Activated naive CD8-positive, alpha-beta T cell treated with anti-CD3 and anti-CD28 coated beads, Interleukin-2, amount 50 U/mL, for 24 hours (primary cell): ENCODE measurements at regions not wholly inside any gene's neighbourhood (a gene's known extent, or its start where the extent isn't known, plus 50 kb on each side); places are given as distances from the start of the nearest gene placed in this dataset.
"Not testable (repeated sequence)": the region's sequence is repeated elsewhere in the genome, so short reads cannot be mapped to it uniquely, and the experiment has no call there.

Source experiments
- ATAC-seq: fragments of 150-1000 bp; cut with Tn5 transposase; one replicate; pipeline ENCODE4 v1.10.0; 2021
- DNase-seq: peaks from one replicate; pipeline ENCODE4 v3.0.0; 2021
- H3K27ac Mint-ChIP-seq: one replicate; pipeline ENCODE4 v1.8.0; 2021; ENCODE audit warnings: mild to moderate bottlenecking, mixed read lengths
- H3K27me3 Mint-ChIP-seq: one replicate; pipeline ENCODE4 v1.8.0; 2021; ENCODE audit warnings: mixed read lengths
- H3K36me3 Mint-ChIP-seq: one replicate; pipeline ENCODE4 v1.8.0; 2021; ENCODE audit warnings: low read depth, mixed read lengths
- H3K4me1 Mint-ChIP-seq: one replicate; pipeline ENCODE4 v1.8.0; 2021; ENCODE audit warnings: mixed read lengths
- H3K4me3 Mint-ChIP-seq: one replicate; pipeline ENCODE4 v1.8.0; 2021; ENCODE audit warnings: mild to moderate bottlenecking, moderate library complexity, mixed read lengths
- H3K9me3 Mint-ChIP-seq: one replicate; pipeline ENCODE4 v1.8.0; 2021; ENCODE audit warnings: mixed read lengths

DNA sequence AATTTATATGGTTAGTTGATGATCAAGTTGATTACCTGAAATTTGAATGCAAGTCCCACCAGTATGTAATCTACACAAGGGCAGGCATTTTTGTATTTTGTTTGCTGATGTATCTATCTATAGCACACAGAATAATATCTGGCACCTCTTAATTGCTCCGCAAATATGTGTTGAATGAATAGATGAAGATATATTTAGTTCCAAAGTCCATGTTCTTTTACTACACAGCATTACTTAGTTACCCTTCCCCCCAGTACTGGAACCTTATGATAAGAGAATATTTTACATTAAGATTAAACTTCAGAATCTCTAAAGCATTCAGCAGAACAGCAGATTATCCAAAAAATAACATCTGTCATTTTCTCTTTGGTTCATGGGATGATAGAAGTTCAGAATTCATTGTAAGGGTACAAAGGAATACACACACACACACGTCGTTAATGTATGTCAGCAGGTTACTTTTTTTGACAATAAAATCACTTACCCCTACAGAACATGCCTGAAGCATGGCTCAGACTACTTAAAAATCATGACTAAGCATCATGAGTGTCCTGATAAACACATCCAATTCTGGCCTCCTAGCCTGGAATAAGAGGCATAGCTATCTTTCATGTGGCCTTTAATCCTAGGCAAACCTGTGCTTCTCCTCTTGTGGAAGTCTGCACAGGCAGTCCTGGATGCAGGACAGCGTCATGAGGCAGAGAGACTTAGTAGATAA is 148.9 kb upstream of the TBC1D5 start:
- H3K27ac Mint-ChIP-seq: no peak overlapping the region
- DNase-seq (no peak), ATAC-seq (no peak)
- H3K36me3 Mint-ChIP-seq: no peaks in the 10 kb centered on the region
- no peaks in the 10 kb centered on the region for H3K4me1 Mint-ChIP-seq
- H3K9me3 Mint-ChIP-seq: no peaks in the 10 kb centered on the region
- H3K4me3 Mint-ChIP-seq: no peak overlapping the region
- H3K27me3 Mint-ChIP-seq: peaks cover 4% of the 10 kb centered on the region

DNA sequence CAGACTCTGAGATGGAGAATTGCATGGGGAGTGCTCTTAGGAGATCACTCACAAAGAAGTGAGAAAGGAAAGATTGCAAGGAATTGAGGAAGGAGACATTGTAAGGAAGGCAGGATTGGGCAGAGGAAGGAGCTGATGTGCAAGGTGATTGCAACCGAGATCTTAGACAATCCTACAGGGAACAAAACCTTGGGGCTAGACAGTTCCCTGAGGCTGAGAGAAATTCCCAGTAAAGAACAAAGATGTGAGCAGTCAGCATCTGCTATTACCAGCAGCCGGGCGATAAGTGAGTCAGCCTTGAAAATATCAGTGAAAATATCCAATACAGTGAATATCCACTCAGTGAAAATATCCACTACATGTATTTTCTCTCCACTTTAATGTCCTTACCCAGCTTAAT is 143.6 kb upstream of the TBC1D5 start:
- Mint-ChIP-seq H3K27ac (no peak overlapping the region), H3K4me1 (no peaks in the 10 kb centered on the region), H3K4me3 (no peak overlapping the region), H3K9me3 (no peaks in the 10 kb centered on the region), H3K36me3 (no peaks in the 10 kb centered on the region), H3K27me3 (peaks cover 4% of the 10 kb centered on the region)
- ATAC-seq (no peak), DNase-seq (no peak)

DNA sequence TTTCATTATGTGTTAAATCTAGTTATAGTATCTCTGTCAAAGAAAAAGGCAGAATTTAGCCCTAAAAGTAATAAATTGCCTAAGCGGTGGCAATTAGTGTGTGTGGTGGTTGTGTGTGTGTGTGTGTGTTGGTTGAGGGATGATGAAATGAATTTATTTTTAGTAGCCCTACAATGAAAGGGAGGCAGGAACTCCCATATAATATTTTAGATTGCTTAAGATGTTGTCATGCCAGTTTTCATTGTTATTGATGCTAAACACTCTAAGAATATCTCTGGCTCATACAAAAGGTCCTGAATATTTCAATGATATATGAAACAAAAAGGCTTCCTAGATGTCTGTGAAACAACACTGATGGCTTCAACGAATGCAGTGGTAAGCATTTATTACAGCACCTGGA is 140.6 kb upstream of the TBC1D5 start:
- ATAC-seq: no peak
- H3K36me3 Mint-ChIP-seq: no peaks in the 10 kb centered on the region
- H3K27ac Mint-ChIP-seq: no peak overlapping the region
- H3K4me3 Mint-ChIP-seq: no peak overlapping the region
- H3K4me1 Mint-ChIP-seq: no peaks in the 10 kb centered on the region
- H3K9me3 Mint-ChIP-seq: no peaks in the 10 kb centered on the region
- DNase-seq: no peak
- H3K27me3 Mint-ChIP-seq: peaks cover 4% of the 10 kb centered on the region

DNA sequence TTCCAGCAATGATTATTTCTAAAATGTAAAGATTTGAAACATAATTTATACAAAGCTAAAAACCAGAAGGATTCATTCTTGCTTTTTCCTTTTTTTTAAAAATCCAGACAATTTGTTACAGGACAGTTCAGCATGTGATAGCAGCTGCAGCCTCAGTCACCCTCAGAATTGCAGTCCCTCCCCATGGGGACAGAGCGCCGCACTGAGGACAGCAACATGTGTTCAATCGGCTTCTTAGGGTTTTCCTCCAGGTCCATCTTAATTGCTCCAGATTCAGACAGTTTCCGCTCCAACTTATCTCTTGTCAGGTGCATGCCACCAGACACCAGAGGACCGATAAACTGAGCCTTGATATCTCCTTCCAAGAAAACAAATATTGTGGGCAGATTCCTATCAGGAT is 134.9 kb upstream of the TBC1D5 start:
- DNase-seq (no peak), ATAC-seq (no peak)
- Mint-ChIP-seq H3K36me3 (no peaks in the 10 kb centered on the region), H3K4me3 (no peak overlapping the region), H3K9me3 (no peaks in the 10 kb centered on the region), H3K4me1 (no peaks in the 10 kb centered on the region), H3K27ac (no peak overlapping the region), H3K27me3 (peaks cover 3% of the 10 kb centered on the region)

DNA sequence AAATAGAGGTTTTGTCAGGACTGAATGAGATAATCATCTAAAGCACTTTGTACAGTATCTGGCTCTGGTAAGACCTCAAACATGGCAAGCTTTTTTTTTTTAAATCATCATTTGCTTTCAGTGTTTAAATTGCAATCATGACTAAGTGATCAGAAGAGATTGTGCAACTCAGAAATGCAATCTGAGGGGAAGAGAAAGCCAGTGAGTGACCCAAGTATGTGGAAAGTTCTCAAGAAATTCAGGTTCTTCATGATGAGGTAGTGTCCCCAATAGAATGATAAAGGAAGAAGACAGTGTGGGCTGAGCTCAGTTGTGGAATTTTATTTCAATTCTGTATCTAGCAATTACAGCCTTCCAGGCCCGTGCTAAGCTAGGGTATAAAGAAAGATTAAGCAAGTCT is 132.2 kb upstream of the TBC1D5 start:
- no peaks in the 10 kb centered on the region for H3K4me1 Mint-ChIP-seq
- H3K27me3 Mint-ChIP-seq: peaks cover 6% of the 10 kb centered on the region
- no peak overlapping the region for H3K4me3 Mint-ChIP-seq

DNA sequence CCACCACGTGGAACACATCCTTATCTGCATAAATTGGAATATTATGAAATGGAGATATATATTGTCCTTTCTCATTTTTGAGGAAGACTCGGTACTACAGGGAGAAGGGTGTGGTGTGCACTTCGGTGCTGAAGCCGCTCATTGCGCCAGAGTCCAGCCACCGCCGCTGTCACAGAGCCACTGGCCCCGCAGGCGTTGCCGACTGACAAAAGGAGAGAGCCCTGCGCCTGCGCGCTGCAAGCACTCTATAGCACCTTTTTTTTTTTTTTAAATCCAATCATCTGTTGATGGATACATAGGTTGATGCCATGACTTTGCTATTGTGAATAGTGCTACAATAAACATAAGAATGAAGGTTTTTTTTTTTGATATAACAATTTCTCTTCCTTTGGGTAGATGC is 130.0 kb upstream of the TBC1D5 start:
- H3K4me3 Mint-ChIP-seq: no peak overlapping the region
- H3K4me1 Mint-ChIP-seq: no peaks in the 10 kb centered on the region
- no peaks in the 10 kb centered on the region for H3K36me3 Mint-ChIP-seq
- DNase-seq (no peak), ATAC-seq (no peak)
- H3K9me3 Mint-ChIP-seq: no peaks in the 10 kb centered on the region
- no peak overlapping the region for H3K27ac Mint-ChIP-seq
- peaks cover 3% of the 10 kb centered on the region for H3K27me3 Mint-ChIP-seq

More for the DNA sequence above, 132.2 kb upstream of the TBC1D5 start:
- DNase-seq (no peak), ATAC-seq (no peak)
- Mint-ChIP-seq H3K36me3 (no peaks in the 10 kb centered on the region), H3K27ac (no peak overlapping the region), H3K9me3 (no peaks in the 10 kb centered on the region)

DNA sequence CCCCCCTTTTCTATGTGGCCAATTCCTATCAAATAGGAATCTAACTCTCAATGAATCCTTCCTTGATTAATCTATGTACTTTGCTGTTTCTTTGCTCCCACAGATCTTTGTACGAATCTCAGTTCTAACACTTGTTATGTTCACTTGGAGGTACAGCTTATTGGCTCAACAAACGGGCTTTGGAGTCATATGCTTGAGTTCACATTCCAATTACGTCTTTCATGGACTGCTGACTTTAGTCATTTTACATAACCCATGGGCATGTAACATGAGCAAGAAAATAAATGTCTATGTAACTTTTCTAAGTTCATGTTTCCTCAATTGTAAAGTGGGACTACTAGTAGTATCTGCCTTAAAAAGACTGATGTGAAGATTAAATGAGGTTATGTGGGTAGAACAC is 123.2 kb upstream of the TBC1D5 start:
- no peaks in the 10 kb centered on the region for H3K4me1 Mint-ChIP-seq
- H3K27ac Mint-ChIP-seq: no peak overlapping the region
- no peak overlapping the region for H3K4me3 Mint-ChIP-seq
- no peaks in the 10 kb centered on the region for H3K36me3 Mint-ChIP-seq
- DNase-seq (no peak), ATAC-seq (no peak)
- H3K27me3 Mint-ChIP-seq: peaks cover 1% of the 10 kb centered on the region
- no peaks in the 10 kb centered on the region for H3K9me3 Mint-ChIP-seq

DNA sequence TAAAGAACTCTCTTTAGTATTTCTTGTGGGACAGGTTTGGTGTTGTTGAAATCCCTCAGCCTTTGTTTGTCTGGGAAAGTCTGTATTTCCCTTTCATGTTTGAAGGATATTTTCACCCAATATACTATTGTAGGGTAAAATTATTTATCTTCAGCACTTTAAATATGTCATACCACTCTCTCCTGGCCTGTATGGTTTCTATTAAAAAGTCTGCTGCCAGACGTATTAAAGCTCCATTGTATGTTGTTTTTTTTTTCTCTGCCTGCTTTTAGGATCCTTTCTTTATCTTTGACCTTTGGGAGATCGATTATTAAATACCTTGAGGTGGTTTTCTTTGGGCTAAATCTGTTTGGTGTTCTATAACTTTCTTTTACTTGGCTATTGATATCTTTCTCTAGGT is 119.0 kb upstream of the TBC1D5 start:
- DNase-seq: no peak
- Mint-ChIP-seq H3K9me3 (peaks cover 4% of the 10 kb centered on the region), H3K27ac (no peak overlapping the region), H3K4me3 (no peak overlapping the region), H3K27me3 (peaks cover 1% of the 10 kb centered on the region), H3K36me3 (no peaks in the 10 kb centered on the region), H3K4me1 (no peaks in the 10 kb centered on the region)
- no peak for ATAC-seq

DNA sequence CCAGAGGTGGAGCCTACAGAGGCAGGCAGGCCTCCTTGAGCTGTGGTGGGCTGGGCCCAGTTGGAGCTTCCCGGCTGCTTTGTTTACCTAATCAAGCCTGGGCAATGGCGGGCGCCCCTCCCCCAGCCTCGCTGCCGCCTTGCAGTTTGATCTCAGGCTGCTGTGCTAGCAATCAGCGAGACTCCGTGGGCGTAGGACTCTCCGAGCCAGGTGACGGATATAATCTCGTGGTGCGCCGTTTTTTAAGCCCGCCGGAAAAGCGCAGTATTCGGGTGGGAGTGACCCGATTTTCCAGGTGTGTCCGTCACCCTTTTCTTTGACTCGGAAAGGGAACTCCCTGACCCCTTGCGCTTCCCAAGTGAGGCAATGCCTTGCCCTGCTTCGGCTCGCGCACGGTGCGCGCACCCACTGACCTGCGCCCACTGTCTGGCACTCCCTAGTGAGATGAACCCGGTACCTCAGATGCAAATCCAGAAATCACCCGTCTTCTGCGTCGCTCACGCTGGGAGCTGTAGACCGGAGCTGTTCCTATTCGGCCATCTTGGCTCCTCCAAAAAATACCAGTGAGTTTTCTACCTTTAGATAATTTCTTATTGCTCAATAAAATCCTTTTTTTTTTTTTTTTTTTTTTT is 118.5 kb upstream of the TBC1D5 start:
- H3K4me1 Mint-ChIP-seq, H3K27ac Mint-ChIP-seq, H3K27me3 Mint-ChIP-seq: not testable (repeated sequence)

DNA sequence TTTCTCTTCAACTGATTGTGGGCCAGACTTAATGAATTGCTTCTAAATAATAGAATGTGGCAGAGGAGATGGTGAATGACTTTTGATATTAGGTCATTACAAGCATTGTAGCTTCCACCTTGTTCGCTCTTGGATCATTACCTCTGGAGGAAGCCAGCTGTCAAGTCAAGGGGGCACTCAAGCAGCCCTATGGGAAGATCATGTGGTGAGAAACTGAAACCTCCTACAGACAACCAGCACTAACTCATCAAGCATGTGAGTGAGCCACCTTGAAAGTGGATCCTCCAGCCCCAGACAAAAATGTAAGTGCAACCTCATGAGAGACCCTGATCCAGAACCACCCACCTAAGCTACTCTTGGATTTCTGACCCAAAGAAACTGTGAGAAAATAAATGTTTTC is 109.8 kb upstream of the TBC1D5 start:
- Mint-ChIP-seq H3K4me3 (no peak overlapping the region), H3K27ac (no peak overlapping the region), H3K36me3 (no peaks in the 10 kb centered on the region), H3K27me3 (no peaks in the 10 kb centered on the region), H3K4me1 (no peaks in the 10 kb centered on the region), H3K9me3 (peaks cover 4% of the 10 kb centered on the region)
- DNase-seq (no peak), ATAC-seq (no peak)

More for the DNA sequence above, 118.5 kb upstream of the TBC1D5 start:
- H3K36me3 Mint-ChIP-seq, H3K9me3 Mint-ChIP-seq, DNase-seq, ATAC-seq, H3K4me3 Mint-ChIP-seq: not testable (repeated sequence)

DNA sequence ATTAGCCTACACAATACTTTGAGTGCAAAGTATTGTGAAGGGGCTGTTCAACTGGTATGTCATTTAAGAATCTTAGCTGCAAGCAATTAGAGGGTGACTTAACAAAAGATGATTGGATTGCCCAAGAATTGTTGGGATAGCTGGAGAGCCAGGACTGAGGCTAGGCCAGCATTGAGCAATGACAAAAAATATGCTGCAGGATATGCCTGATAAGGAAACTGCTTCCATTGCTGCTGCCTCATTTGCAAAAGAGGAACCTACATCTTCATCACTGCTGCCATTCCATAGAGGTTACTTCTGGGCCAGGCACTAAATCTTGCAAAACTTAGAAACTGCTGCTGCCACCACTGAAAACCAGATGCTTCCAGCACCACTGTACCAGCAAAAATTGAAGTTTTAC is 108.0 kb upstream of the TBC1D5 start:
- no peaks in the 10 kb centered on the region for H3K36me3 Mint-ChIP-seq
- no peak overlapping the region for H3K27ac Mint-ChIP-seq
- ATAC-seq: no peak
- no peaks in the 10 kb centered on the region for H3K4me1 Mint-ChIP-seq
- DNase-seq: no peak
- H3K27me3 Mint-ChIP-seq: no peaks in the 10 kb centered on the region
- no peak overlapping the region for H3K4me3 Mint-ChIP-seq
- H3K9me3 Mint-ChIP-seq: no peaks in the 10 kb centered on the region

DNA sequence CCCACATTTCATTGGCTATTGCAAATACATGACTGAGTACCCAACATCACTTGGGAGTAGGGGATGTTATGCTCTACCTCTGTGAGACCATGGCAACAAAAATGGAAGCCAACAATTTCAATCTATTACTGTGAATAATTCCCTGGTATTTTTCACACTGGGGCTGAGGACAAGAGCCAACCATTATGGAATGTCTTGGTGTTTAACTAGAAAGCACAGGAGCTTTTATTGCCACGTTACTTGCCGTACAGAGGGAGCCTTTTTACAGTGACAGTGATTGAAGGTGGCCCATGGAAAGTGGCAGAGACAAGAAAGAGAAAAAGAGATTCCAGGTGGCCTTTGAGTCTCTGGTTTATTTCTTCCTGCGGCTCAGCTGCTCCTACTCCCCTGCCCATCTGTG is 105.7 kb upstream of the TBC1D5 start:
- Mint-ChIP-seq H3K27me3 (no peaks in the 10 kb centered on the region), H3K9me3 (no peaks in the 10 kb centered on the region), H3K4me1 (no peaks in the 10 kb centered on the region), H3K36me3 (no peaks in the 10 kb centered on the region), H3K27ac (no peak overlapping the region), H3K4me3 (no peak overlapping the region)
- DNase-seq: no peak
- no peak for ATAC-seq

DNA sequence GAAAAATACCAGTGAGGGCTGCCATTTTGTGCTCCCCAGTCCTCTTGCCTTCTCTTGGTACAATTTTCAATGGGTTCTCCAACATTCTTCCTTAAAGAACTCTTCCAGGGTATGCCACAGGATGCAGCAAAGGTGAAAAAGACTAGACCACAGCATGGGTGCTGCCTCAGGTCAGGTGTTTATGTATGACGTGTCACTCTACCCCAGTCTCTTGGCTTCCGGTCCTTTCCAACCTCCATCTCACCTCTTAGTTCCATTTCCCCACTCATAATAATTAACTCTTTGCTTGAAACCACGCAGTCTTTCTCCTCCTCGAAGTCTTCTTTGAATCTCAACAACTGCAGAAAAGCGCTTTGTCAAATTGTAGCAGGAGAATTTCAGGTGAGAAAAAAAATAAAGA is 104.7 kb upstream of the TBC1D5 start:
- ATAC-seq (no peak), DNase-seq (no peak)
- H3K4me1 Mint-ChIP-seq: no peaks in the 10 kb centered on the region
- no peaks in the 10 kb centered on the region for H3K36me3 Mint-ChIP-seq
- H3K4me3 Mint-ChIP-seq: no peak overlapping the region
- no peak overlapping the region for H3K27ac Mint-ChIP-seq
- no peaks in the 10 kb centered on the region for H3K9me3 Mint-ChIP-seq
- H3K27me3 Mint-ChIP-seq: no peaks in the 10 kb centered on the region

DNA sequence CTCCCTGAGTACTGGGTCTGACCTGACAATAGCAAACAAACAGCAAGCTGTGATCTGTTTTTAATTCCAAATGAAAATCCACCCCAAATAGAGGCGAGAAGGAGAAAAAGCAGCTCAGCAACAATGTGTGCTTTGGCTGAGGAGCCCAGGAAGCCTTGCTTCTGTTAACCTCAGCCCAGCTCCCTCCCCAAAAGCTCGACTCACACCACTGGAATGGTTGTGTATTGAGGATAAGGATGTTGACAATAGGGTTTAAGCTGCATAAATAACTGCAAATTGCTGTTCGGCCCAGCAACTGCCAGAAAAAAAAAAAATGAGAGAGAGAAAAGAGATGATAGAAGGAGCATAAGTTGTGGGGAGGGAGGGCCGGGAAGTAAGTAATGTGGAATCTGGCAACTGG is 104.0 kb upstream of the TBC1D5 start:
- Mint-ChIP-seq H3K27me3 (no peaks in the 10 kb centered on the region), H3K4me3 (no peak overlapping the region), H3K27ac (no peak overlapping the region), H3K36me3 (no peaks in the 10 kb centered on the region), H3K4me1 (no peaks in the 10 kb centered on the region), H3K9me3 (no peaks in the 10 kb centered on the region)
- no peak for ATAC-seq
- DNase-seq: no peak

DNA sequence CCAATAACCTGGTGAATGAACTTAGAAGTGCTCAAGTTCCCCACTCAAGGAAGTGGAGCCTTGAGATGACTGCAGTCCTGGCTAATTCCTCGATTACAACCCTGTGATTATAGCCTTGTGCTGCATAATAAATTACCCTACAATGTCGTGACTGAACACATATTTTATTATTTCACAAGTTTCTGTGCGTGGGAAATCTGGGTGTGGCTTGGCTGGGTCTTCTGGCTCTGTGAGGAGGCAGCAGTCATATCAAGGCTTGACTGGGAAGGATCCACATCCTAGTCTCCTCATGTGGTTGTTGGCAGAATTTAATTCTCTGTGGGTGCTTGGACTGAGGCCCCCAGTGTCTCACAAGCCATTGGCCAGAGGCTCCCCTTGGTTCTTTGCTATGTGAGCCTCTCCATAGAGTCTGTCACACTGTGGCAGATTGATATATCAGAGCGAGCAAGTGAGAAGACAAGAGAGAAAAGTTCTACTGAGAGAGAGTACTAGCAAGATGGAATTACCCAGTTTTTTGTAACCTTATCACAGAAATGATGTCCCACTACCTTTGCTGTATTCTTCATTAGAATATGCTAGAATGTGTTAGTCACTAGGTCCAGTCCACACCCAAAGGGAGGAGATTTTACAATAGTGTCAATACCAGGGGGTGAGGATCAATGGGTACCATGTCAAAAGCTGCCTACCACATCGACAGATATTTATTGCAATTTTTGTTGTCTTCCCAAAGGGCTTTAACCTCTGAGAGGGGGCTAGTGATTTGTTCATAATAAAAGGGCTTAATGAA is 102.8 kb upstream of the TBC1D5 start:
- ATAC-seq (no peak), DNase-seq (no peak)
- Mint-ChIP-seq H3K9me3 (no peaks in the 10 kb centered on the region), H3K27me3 (no peaks in the 10 kb centered on the region), H3K4me1 (no peaks in the 10 kb centered on the region), H3K36me3 (no peaks in the 10 kb centered on the region), H3K27ac (no peak overlapping the region), H3K4me3 (no peak overlapping the region)
